ENCODE measurements at regions not wholly inside any gene's neighbourhood (a gene's known extent, or its start where the extent isn't known, plus 50 kb on each side); places are given as distances from the start of the nearest gene placed in this dataset.

- H3K9me3 ChIP-seq (ENCODE audit: control insufficient read depth in 1 of 2, insufficient read depth in 1 of 2, low read depth in 1 of 2, low read length in 2 of 2): no peaks in the 10 kb centered on the region; a peak in 1 of 4 replicates
- no peaks in the 10 kb centered on the region for H3K9me2 ChIP-seq (ENCODE audit: insufficient read depth)
- no peaks in the 10 kb centered on the region for H3K36me3 ChIP-seq (ENCODE audit: control insufficient read depth in 1 of 2, insufficient read depth in 2 of 2, low read length in 2 of 2)
- no peaks in the 10 kb centered on the region for H3K79me2 ChIP-seq (ENCODE audit: insufficient read depth, low read length)
- H3K9ac ChIP-seq (ENCODE audit: low read length): no peak overlapping the region
- no peak overlapping the region for H3K4me3 ChIP-seq (replicated peaks in 1 of 2; ENCODE audit: low read depth in 1 of 2, low read length in 2 of 2)
- ATAC-seq (no peak), DNase-seq (ENCODE audit: low read depth, low spot score) (no peak)
- H3K4me1 ChIP-seq (ENCODE audit: control insufficient read depth in 1 of 2, insufficient read depth in 2 of 2, low read length in 2 of 2): peaks cover 7 to 9% of the 10 kb centered on the region in 2 experiments
- H4K20me1 ChIP-seq (ENCODE audit: insufficient read depth): no peaks in the 10 kb centered on the region
- ChIA-PET POLR2A (no interaction called here), RAD21 (ENCODE audit: low non-redundant PET in 1 of 2, low total read pairs in 2 of 2, uncharacterized antibody in 2 of 2, unreplicated experiment in 2 of 2) (no interaction called here), CTCF (no interaction called here)
- intact Hi-C loops (cut with micrococcal nuclease): no loop called here
- H3K27me3 ChIP-seq (ENCODE audit: insufficient read depth, low read length): no peaks in the 10 kb centered on the region
- TF ChIP-seq JUND (IDR thresholded peaks at IDR 0.05): no peak
- TF ChIP-seq, protein P1, sequence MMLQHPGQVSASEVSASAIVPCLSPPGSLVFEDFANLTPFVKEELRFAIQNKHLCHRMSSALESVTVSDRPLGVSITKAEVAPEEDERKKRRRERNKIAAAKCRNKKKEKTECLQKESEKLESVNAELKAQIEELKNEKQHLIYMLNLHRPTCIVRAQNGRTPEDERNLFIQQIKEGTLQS (IDR thresholded peaks at IDR 0.05): no peak
- TF ChIP-seq, protein P2, sequence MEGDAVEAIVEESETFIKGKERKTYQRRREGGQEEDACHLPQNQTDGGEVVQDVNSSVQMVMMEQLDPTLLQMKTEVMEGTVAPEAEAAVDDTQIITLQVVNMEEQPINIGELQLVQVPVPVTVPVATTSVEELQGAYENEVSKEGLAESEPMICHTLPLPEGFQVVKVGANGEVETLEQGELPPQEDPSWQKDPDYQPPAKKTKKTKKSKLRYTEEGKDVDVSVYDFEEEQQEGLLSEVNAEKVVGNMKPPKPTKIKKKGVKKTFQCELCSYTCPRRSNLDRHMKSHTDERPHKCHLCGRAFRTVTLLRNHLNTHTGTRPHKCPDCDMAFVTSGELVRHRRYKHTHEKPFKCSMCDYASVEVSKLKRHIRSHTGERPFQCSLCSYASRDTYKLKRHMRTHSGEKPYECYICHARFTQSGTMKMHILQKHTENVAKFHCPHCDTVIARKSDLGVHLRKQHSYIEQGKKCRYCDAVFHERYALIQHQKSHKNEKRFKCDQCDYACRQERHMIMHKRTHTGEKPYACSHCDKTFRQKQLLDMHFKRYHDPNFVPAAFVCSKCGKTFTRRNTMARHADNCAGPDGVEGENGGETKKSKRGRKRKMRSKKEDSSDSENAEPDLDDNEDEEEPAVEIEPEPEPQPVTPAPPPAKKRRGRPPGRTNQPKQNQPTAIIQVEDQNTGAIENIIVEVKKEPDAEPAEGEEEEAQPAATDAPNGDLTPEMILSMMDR (IDR thresholded peaks at IDR 0.05 in 2 of 3, conservative IDR thresholded peaks at IDR 0.05 in 1 of 3; ENCODE audit: borderline replicate concordance in 1 of 3, insufficient read depth in 1 of 3, low read depth in 2 of 3, low read length in 2 of 3): no peak
- no peak for TF ChIP-seq EZH2 (IDR thresholded peaks at IDR 0.05)
- TF ChIP-seq TCF7L2 (IDR thresholded peaks at IDR 0.05; ENCODE audit: borderline replicate concordance, extremely low read depth, insufficient read depth, insufficient read length): no peak
- TF ChIP-seq ZNF274 (IDR thresholded peaks at IDR 0.05; ENCODE audit: low read depth, low read length): no peak
- TF ChIP-seq POLR2AphosphoS5 (IDR thresholded peaks at IDR 0.05; ENCODE audit: low read depth, low read length): no peak
- no peak for TF ChIP-seq CBX3 (IDR thresholded peaks at IDR 0.05; ENCODE audit: low read depth)
- no peak for TF ChIP-seq ELF1 (IDR thresholded peaks at IDR 0.05; ENCODE audit: borderline replicate concordance, low read depth)
- TF ChIP-seq EGR1 (IDR thresholded peaks at IDR 0.05; ENCODE audit: low read depth): no peak
- H2AFZ ChIP-seq (ENCODE audit: low read depth, low read length, poor library complexity, severe bottlenecking): no peak overlapping the region
- H3K27ac ChIP-seq (ENCODE audit: low read depth, low read length): no peak overlapping the region
- BruUV-seq (replicated peaks): no TSS peak
- H3K4me2 ChIP-seq (ENCODE audit: low read length): no peak overlapping the region
Measured at GRCh38 chr11:70727899-70728620, 329.7 kb downstream of the CTTN start.
